Neural cell (in vitro differentiated cells): ENCODE measurements at regions not wholly inside any gene's neighbourhood (a gene's known extent, or its start where the extent isn't known, plus 50 kb on each side); places are given as distances from the start of the nearest gene placed in this dataset.

Experiments used
- H2AFZ ChIP-seq: fragments of 200-600, 300-800 bp; sonication (generic), shearing (Covaris generic); 2 replicates; pipeline ENCODE4 v1.6.0; 2014; ENCODE audit warnings: low read depth, mild to moderate bottlenecking, antibody characterized with exemption, low read length, moderate library complexity
- H3F3A ChIP-seq: fragments of 200-600 bp; shearing (Covaris generic); 2 replicates; pipeline ENCODE4 v1.6.1; 2016; ENCODE audit warnings: mild to moderate bottlenecking, moderate library complexity, mixed read lengths, antibody characterized with exemption, low read length; ENCODE audit not compliant: insufficient read depth, poor library complexity, severe bottlenecking
- H3K27ac ChIP-seq: fragments of 200-600, 300-800 bp; sonication (generic), shearing (Covaris generic); 2 replicates; pipeline ENCODE4 v1.5.1; 2014; ENCODE audit warnings: mild to moderate bottlenecking, low read length, moderate library complexity
- H3K27me3 ChIP-seq: fragments of 300-800, 200-600 bp; sonication (generic), shearing (Covaris generic); 2 replicates; pipeline ENCODE4 v1.6.0; 2014; ENCODE audit warnings: mild to moderate bottlenecking, low read depth, low read length, moderate library complexity; ENCODE audit not compliant: insufficient read depth
- H3K36me3 ChIP-seq: fragments of 300-800, 200-600 bp; sonication (generic), shearing (Covaris generic); 2 replicates; pipeline ENCODE4 v1.5.1; 2014; ENCODE audit warnings: mild to moderate bottlenecking, antibody characterized with exemption, low read length, moderate library complexity; ENCODE audit not compliant: insufficient read depth
- H3K4me2 ChIP-seq: fragments of 300-800, 200-600 bp; sonication (generic), shearing (Covaris generic); 2 replicates; pipeline ENCODE4 v1.6.0; 2014; ENCODE audit warnings: mild to moderate bottlenecking, low read length
- H3K4me3 ChIP-seq: fragments of 300-800, 200-600 bp; sonication (generic), shearing (Covaris generic); 2 replicates; pipeline ENCODE4 v1.5.1; 2014; ENCODE audit warnings: mild to moderate bottlenecking, low read length, moderate library complexity
- H3K79me2 ChIP-seq: fragments of 200-600 bp; shearing (Covaris generic); replicated peaks from 2 replicates; pipeline ENCODE4 v1.6.0; 2014; ENCODE audit warnings: mild to moderate bottlenecking, low read length, moderate library complexity; ENCODE audit not compliant: insufficient read depth
- H3K9ac ChIP-seq: fragments of 300-800, 200-600 bp; sonication (generic), shearing (Covaris generic); 2 replicates; pipeline ENCODE4 v1.6.1; 2016; ENCODE audit warnings: mild to moderate bottlenecking, low read length, mixed read lengths
- H3K9me2 ChIP-seq: fragments of 200-600 bp; shearing (Covaris generic); 2 replicates; pipeline ENCODE4 v1.6.1; 2016; ENCODE audit warnings: mild to moderate bottlenecking, low read length, mixed read lengths; ENCODE audit not compliant: insufficient read depth
- H3K9me3 ChIP-seq: fragments of 200-600, 300-800 bp; sonication (generic), shearing (Covaris generic); 2 replicates; pipeline ENCODE4 v1.6.1; 2016; ENCODE audit warnings: mild to moderate bottlenecking, mixed run types, low read length, moderate library complexity, mixed read lengths
- H4K20me1 ChIP-seq: fragments of 200-600 bp; shearing (Covaris generic); 2 replicates; pipeline ENCODE4 v1.6.1; 2016; ENCODE audit warnings: mild to moderate bottlenecking, mixed run types; ENCODE audit not compliant: insufficient read depth
- CTCF ChIP-seq: fragments of 450-650 bp; IDR thresholded peaks from 2 replicates; pipeline ENCODE4 v1.5.1; 2014; ENCODE audit warnings: antibody characterized with exemption, mild to moderate bottlenecking, moderate library complexity; ENCODE audit not compliant: poor library complexity, severe bottlenecking
- EP300 ChIP-seq: fragments of 450-650 bp; conservative IDR thresholded peaks from 2 replicates; pipeline ENCODE4 v1.6.1; 2014; ENCODE audit warnings: antibody characterized with exemption, mild to moderate bottlenecking, moderate library complexity; ENCODE audit not compliant: poor library complexity, severe bottlenecking
- EZH2 ChIP-seq: fragments of 200-600, 300-800 bp; shearing (Covaris generic), sonication (generic); IDR thresholded peaks from 2 replicates; pipeline ENCODE4 v1.6.1; 2014; ENCODE audit warnings: antibody characterized with exemption, low read length, borderline replicate concordance, mild to moderate bottlenecking; ENCODE audit not compliant: insufficient read depth, poor library complexity, severe bottlenecking
- MXI1 ChIP-seq: fragments of 450-650 bp; conservative IDR thresholded peaks from 2 replicates; pipeline ENCODE4 v1.6.1; 2014; ENCODE audit warnings: antibody characterized with exemption, mild to moderate bottlenecking; ENCODE audit not compliant: poor library complexity, severe bottlenecking
- POLR2AphosphoS5 ChIP-seq: IDR thresholded peaks from 2 replicates; pipeline ENCODE4 v1.6.1; 2012
- RAD21 ChIP-seq: fragments of 450-650 bp; conservative IDR thresholded peaks from 2 replicates; pipeline ENCODE4 v1.6.1; 2014; ENCODE audit warnings: antibody characterized with exemption, mild to moderate bottlenecking, moderate library complexity
- REST ChIP-seq: IDR thresholded peaks from 2 replicates; pipeline ENCODE4 v1.6.1; 2012; ENCODE audit warnings: borderline replicate concordance
- SMC3 ChIP-seq: fragments of 450-650 bp; conservative IDR thresholded peaks from 2 replicates; pipeline ENCODE4 v1.6.1; 2014; ENCODE audit warnings: antibody characterized with exemption, mild to moderate bottlenecking, moderate library complexity; ENCODE audit not compliant: poor library complexity
- TAF1 ChIP-seq: IDR thresholded peaks from 2 replicates; pipeline ENCODE4 v1.6.1; 2012; ENCODE audit warnings: low read depth

GRCh38 chr4:89616382-89616781, 220.6 kb downstream of the SNCA start:
- Histone ChIP-seq H2AFZ (no peak overlapping the region), H3F3A (no peaks in the 10 kb centered on the region)

GRCh38 chr4:89615051-89615450, 221.9 kb downstream of the SNCA start:
- Histone ChIP-seq H3F3A (no peaks in the 10 kb centered on the region), H3K9ac (no peak overlapping the region), H3K4me3 (no peak overlapping the region), H3K9me3 (no peaks in the 10 kb centered on the region), H2AFZ (no peak overlapping the region), H3K4me2 (no peak overlapping the region), H3K27me3 (no peaks in the 10 kb centered on the region), H3K79me2 (no peaks in the 10 kb centered on the region), H3K9me2 (no peaks in the 10 kb centered on the region), H4K20me1 (no peaks in the 10 kb centered on the region), H3K36me3 (no peaks in the 10 kb centered on the region), H3K27ac (no peak overlapping the region)
- TF ChIP-seq CTCF (no peak), EZH2 (no peak), EP300 (no peak), POLR2AphosphoS5 (no peak), RAD21 (no peak), MXI1 (no peak), TAF1 (no peak), SMC3 (no peak)

More at GRCh38 chr4:89616382-89616781, 220.6 kb downstream of the SNCA start:
- no peaks in the 10 kb centered on the region for H3K36me3 ChIP-seq
- H3K27ac ChIP-seq, result no peak overlapping the region
- no peak overlapping the region for H3K4me3 ChIP-seq
- no peaks in the 10 kb centered on the region for H3K9me2 ChIP-seq
- no peak for TF ChIP-seq RAD21
- TF ChIP-seq EZH2, result no peak
- no peak for TF ChIP-seq CTCF
- no peak for TF ChIP-seq SMC3
- TF ChIP-seq MXI1, result no peak
- TF ChIP-seq TAF1, result no peak
- no peak for TF ChIP-seq EP300
- TF ChIP-seq REST, result no peak
- TF ChIP-seq POLR2AphosphoS5, result no peak
- H3K4me2 ChIP-seq, result no peak overlapping the region
- H4K20me1 ChIP-seq, result no peaks in the 10 kb centered on the region
- H3K79me2 ChIP-seq, result no peaks in the 10 kb centered on the region
- no peaks in the 10 kb centered on the region for H3K9me3 ChIP-seq
- no peaks in the 10 kb centered on the region for H3K27me3 ChIP-seq
- no peak overlapping the region for H3K9ac ChIP-seq
